A673 (cell line): ENCODE measurements at regions not wholly inside any gene's neighbourhood (a gene's known extent, or its start where the extent isn't known, plus 50 kb on each side); places are given as distances from the start of the nearest gene placed in this dataset.

ENCODE experiments used
- BruUV-seq: library from RNA; stranded (reverse); fragments of 400-500 nt; replicated peaks from 2 replicates; lab custom pipeline; 2021; lab: Mats Ljungman, UMichigan
- CTCF ChIA-PET: fragments of 300-600 bp; sonication (Branson Sonifier 250); formaldehyde crosslinking; loops from one replicate; lab custom pipeline; 2022; ENCODE audit warnings: antibody characterized with exemption; lab: Charles Lee
- POLR2A ChIA-PET: fragments of 300-600 bp; sonication (Branson Sonifier 250); formaldehyde crosslinking; loops from one replicate; lab custom pipeline; 2022; ENCODE audit warnings: antibody characterized with exemption; ENCODE audit not compliant: low non-redundant PET; lab: Charles Lee
- DNase-seq: peaks from one replicate; pipeline ENCODE4 v3.0.0-alpha.2; 2015; ENCODE audit warnings: low spot score
- H3K27ac ChIP-seq: fragments of 200-600 bp; sonication (generic); 2 replicates; pipeline ENCODE4 v1.5.1; 2016; ENCODE audit warnings: mixed run types, low read depth, mild to moderate bottlenecking, mixed read lengths, antibody characterized with exemption, low read length; ENCODE audit not compliant: poor library complexity, severe bottlenecking
- H3K27me3 ChIP-seq: fragments of 200-600 bp; sonication (generic); replicated peaks from 2 replicates; pipeline ENCODE4 v1.6.1; 2017; ENCODE audit warnings: mixed run types, low read depth, mild to moderate bottlenecking, mixed read lengths, antibody characterized with exemption, low read length; ENCODE audit not compliant: insufficient read depth, poor library complexity
- H3K36me3 ChIP-seq: fragments of 200-600 bp; sonication (generic); 2 replicates; pipeline ENCODE4 v1.6.1; 2016; ENCODE audit warnings: mixed run types, mild to moderate bottlenecking, mixed read lengths, antibody characterized with exemption, low read length; ENCODE audit not compliant: insufficient read depth, poor library complexity, severe bottlenecking
- H3K4me1 ChIP-seq: fragments of 200-600 bp; sonication (generic); 2 replicates; pipeline ENCODE4 v1.6.1; 2017; ENCODE audit warnings: mixed run types, mild to moderate bottlenecking, mixed read lengths, antibody characterized with exemption, low read length; ENCODE audit not compliant: insufficient read depth, poor library complexity, severe bottlenecking
- H3K4me3 ChIP-seq: fragments of 200-600 bp; sonication (generic); 2 replicates; pipeline ENCODE4 v1.5.1; 2016; ENCODE audit warnings: low read depth, mixed run types, mild to moderate bottlenecking, mixed read lengths, low read length; ENCODE audit not compliant: poor library complexity, severe bottlenecking
- H3K9me3 ChIP-seq: fragments of 200-600 bp; sonication (generic); 2 replicates; pipeline ENCODE4 v1.6.1; 2016; ENCODE audit warnings: mixed run types, low read depth, mild to moderate bottlenecking, mixed read lengths, antibody characterized with exemption, low read length; ENCODE audit not compliant: poor library complexity, severe bottlenecking
- CTCF ChIP-seq: fragments of 300-800, 200-600 bp; sonication (generic); conservative IDR thresholded peaks from 2 replicates; pipeline ENCODE4 v1.5.1; 2017; ENCODE audit warnings: low read depth, mild to moderate bottlenecking, antibody characterized with exemption, low read length, moderate library complexity, mixed read lengths
- EZH2 ChIP-seq: fragments of 200-600 bp; sonication (generic); IDR thresholded peaks from 2 replicates; pipeline ENCODE4 v1.6.1; 2017; ENCODE audit warnings: borderline replicate concordance, low read depth, mild to moderate bottlenecking, mixed read lengths, antibody characterized with exemption, low read length; ENCODE audit not compliant: poor library complexity, severe bottlenecking
- intact Hi-C: fragments of 100-400 bp; cut with micrococcal nuclease; formaldehyde crosslinking; loops from one replicate; pipeline ENCODE4 v1.10.0; 2022; ENCODE audit not compliant: unreplicated experiment

GRCh38 chr3:55292360-55292759 lies 194.7 kb downstream of the WNT5A start:
- intact Hi-C loops, result no loop called here
- Histone ChIP-seq H3K4me3 (no peak overlapping the region), H3K9me3 (no peaks in the 10 kb centered on the region), H3K27me3 (no peaks in the 10 kb centered on the region), H3K4me1 (no peaks in the 10 kb centered on the region), H3K36me3 (no peaks in the 10 kb centered on the region), H3K27ac (no peak overlapping the region)
- CTCF ChIA-PET, result no interaction called here
- DNase-seq, result no peak
- POLR2A ChIA-PET, result no interaction called here
- TF ChIP-seq EZH2, result no peak
- no peak for TF ChIP-seq CTCF
- BruUV-seq, result no TSS peak

DNA sequence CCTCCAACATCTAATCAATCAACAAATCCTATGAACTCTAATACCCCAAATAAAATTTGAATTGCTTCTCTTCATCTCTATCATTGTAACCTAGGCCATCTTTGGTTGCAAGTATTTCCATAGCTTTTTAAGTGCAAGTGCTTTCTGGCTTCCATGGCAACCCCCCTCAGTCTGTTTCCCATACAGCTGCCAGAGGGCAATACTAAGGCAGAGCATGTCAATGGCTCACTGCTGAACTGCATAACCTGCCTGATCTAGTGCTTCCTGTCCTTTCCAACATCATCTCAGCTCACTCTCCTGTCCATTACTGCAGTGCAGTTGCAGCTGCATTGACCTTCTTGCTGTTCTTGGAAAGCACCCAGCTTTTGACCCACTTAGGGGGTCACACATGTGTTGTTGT lies 198.4 kb downstream of the WNT5A start:
- TF ChIP-seq CTCF (no peak), EZH2 (no peak)
- POLR2A ChIA-PET, result no interaction called here
- Histone ChIP-seq H3K9me3 (no peaks in the 10 kb centered on the region), H3K27me3 (no peaks in the 10 kb centered on the region), H3K36me3 (no peaks in the 10 kb centered on the region), H3K27ac (no peak overlapping the region), H3K4me3 (no peak overlapping the region), H3K4me1 (no peaks in the 10 kb centered on the region)
- intact Hi-C loops, result no loop called here
- CTCF ChIA-PET, result no interaction called here
- no peak for DNase-seq
- no TSS peak for BruUV-seq

DNA sequence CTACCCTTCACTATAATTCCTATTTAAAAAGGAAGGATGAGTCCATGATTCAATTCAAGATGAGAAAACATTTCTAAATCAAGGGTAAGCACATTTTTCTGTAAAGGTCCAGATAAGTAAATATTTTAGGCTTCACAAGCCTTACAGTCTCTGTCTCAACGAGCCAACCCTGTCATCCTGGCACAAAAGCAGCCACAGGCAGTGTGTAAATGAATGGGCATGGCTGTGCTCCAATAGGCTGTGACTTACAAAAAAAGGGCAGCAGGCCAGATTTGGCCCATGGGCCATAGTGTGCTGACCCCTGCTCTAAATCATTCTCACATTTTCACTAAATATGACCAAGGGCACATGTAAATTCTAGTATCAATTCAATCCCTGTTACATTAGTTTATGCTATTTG lies 200.4 kb downstream of the WNT5A start:
- Histone ChIP-seq H3K27me3 (no peaks in the 10 kb centered on the region), H3K9me3 (no peaks in the 10 kb centered on the region), H3K27ac (no peak overlapping the region), H3K4me1 (no peaks in the 10 kb centered on the region), H3K4me3 (no peak overlapping the region), H3K36me3 (no peaks in the 10 kb centered on the region)
- no TSS peak for BruUV-seq
- TF ChIP-seq EZH2 (no peak), CTCF (no peak)
- intact Hi-C loops, result no loop called here
- no peak for DNase-seq
- ChIA-PET CTCF (no interaction called here), POLR2A (no interaction called here)
